ENCODE measurements at regions not wholly inside any gene's neighbourhood (a gene's known extent, or its start where the extent isn't known, plus 50 kb on each side); places are given as distances from the start of the nearest gene placed in this dataset.

GRCh38 chr17:72338304-72338703 is 217.5 kb downstream of the SOX9 start:
- no peak for DNase-seq (ENCODE audit: low spot score in 2 of 2)
- FAIRE-seq, result no peak

- DNase-seq (ENCODE audit: low spot score in 2 of 2) (no peak), FAIRE-seq (no peak)
Measured at GRCh38 chr17:72338847-72339790, 218.3 kb downstream of the SOX9 start.

DNA sequence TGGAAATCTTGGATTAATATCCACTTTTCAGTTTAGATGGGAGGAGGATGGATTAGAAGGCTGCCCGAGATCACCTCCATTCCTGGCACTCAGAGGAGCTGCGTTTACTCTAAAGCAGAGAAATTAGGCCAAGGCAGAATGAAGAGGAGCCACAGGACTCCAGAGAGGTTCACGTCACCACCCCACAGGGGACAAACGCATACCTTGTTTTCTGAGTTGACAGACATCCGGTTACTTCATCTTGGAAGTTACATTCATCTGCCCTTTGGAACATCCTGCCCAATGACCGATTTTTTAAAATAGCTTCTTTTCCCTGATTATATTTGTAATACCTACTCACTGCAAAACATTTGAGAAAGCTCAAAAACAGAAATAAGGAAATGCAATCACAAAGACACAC is 220.0 kb downstream of the SOX9 start:
- no peak for DNase-seq (ENCODE audit: low spot score in 2 of 2)
- no peak for FAIRE-seq

- DNase-seq (ENCODE audit: low spot score in 2 of 2) (no peak), FAIRE-seq (no peak)
Measured at GRCh38 chr17:72342061-72342460, 221.2 kb downstream of the SOX9 start.

DNA sequence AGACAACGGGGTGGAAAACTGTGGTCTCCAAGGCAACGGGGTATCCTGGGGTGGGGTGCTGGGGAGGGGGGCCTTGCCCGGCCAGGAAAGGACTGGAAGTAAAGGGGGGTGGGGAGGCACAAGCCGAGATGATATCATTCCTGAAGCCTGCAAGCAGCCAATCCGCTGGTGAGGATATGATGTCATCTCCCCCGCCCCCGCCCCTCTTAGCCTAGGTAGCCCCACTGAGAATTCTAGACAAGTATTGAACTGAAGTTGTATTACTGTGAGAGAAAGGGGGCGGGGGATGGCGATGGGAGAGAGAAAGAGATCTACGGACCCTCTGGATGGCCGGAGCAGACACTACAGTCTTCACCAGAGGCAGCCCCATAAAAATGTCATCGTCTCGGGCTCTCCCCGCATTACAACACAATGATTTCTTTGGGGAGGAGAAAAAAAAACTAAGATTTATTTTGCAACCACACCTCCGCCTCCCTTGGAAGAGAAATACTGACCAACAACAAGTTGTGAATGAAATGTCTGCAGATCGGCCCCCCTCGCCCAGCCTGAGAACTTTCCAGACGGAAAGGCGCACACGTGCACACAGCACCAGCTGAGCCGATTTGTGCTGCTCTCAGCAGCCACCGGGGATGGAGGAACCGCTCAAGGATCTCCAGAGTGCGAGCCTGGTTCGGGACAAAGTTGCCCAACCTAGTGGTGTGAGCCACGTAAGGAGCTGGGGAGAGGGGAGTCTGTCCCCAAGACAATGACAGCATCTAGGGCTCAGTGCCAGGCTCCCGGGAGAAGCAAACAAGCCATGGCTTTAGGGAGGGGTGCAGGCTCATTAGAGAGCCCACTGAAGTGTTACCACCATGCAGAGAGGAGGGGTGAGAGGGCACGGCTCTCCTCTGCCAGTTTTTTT is 222.1 kb downstream of the SOX9 start:
- DNase-seq (ENCODE audit: low spot score in 2 of 2), result peak in 1 of 2 donors; percentile 38
- no peak for FAIRE-seq

- FAIRE-seq (no peak), DNase-seq (ENCODE audit: low spot score in 2 of 2) (no peak)
Measured at GRCh38 chr17:72343911-72344310, 223.1 kb downstream of the SOX9 start.

DNA sequence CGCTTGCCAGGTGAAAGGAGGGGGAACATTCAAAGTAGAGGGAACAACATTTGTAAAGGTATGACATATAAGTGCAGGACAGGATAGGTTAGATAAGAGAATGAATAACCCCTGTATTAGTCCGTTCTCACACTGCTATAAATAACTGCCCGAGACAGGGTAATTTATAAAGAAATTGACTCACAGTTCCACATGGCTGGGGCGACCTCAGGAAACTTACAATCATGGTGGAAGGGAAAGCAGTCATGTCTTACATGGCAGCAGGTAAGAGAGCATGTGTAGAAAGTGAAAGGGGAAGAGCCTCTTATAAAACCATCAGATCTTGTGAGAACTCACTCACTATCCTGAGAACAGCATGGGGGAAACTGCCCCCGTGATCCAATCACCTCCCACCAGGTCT is 223.8 kb downstream of the SOX9 start:
- DNase-seq (ENCODE audit: low spot score in 2 of 2) (no peak), FAIRE-seq (no peak)

DNA sequence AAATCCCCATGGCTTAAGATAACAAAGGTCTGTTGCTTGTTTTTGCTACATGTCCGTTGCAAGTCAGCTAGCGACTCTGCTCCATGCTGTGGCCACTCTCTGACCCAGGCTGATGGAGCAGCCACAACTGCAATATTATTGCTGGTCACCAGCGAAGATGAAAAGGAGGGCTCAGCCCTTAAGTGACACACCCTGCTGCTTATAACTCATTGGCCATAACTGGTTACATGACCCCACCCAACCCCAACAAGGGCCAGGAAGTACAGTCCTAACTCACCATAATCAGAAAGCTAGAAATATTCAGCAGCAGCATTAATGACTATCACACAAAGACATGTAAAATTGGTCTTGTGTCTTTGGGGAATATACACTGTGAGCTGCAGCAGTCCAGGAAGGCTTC is 224.3 kb downstream of the SOX9 start:
- FAIRE-seq, result no peak
- no peak for DNase-seq (ENCODE audit: low spot score in 2 of 2)

GRCh38 chr17:72345536-72345935 is 224.7 kb downstream of the SOX9 start:
- FAIRE-seq (no peak), DNase-seq (ENCODE audit: low spot score in 2 of 2) (no peak)

- DNase-seq (ENCODE audit: low spot score in 2 of 2), result no peak
- FAIRE-seq, result no peak
Measured at GRCh38 chr17:72346306-72346705, 225.5 kb downstream of the SOX9 start.

DNA sequence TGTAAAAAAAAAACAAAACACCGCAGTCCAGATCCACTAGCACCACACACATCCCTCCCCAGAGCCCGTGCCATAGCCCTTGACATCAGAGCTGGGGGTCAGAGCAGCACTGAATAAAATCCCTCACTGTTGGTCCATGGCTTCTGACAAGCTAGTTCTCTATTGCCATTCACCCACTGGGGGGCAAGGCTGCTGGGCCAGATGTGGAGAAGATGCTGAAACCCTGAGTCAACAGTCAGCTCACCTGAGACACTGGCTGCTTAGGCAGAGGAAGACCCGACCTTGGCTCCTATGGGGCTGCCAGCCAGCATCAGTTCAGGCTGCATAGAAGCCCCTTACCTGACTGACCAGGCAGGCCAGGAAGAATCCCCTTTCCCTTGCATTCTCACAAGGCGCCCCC is 228.2 kb downstream of the SOX9 start:
- DNase-seq (ENCODE audit: low spot score in 2 of 2) (no peak), FAIRE-seq (no peak)

- FAIRE-seq (no peak), DNase-seq (ENCODE audit: low spot score in 2 of 2) (no peak)
Measured at GRCh38 chr17:72349491-72349995, 228.7 kb downstream of the SOX9 start.

DNA sequence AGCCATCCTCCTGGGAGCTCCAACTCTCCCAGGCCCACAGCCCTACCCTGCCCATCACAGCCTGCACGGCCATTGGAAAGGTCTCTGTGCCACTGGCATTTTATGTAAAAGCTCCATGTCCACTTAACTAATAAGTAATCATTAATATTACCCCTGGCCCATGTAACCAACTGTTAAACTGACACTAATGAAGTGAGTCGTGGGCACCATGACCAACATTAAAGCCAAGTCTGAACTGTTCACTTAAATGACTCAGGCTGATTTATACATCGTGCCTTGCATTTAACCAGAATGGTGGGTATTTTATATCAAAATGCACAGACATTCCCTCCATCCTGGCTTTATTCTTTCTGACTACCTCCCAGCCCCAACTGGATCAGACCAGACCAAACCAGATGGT is 229.3 kb downstream of the SOX9 start:
- DNase-seq (ENCODE audit: low spot score in 2 of 2), result no peak
- FAIRE-seq, result no peak

GRCh38 chr17:72351365-72351764 is 230.5 kb downstream of the SOX9 start:
- FAIRE-seq (no peak), DNase-seq (ENCODE audit: low spot score in 2 of 2) (no peak)

DNA sequence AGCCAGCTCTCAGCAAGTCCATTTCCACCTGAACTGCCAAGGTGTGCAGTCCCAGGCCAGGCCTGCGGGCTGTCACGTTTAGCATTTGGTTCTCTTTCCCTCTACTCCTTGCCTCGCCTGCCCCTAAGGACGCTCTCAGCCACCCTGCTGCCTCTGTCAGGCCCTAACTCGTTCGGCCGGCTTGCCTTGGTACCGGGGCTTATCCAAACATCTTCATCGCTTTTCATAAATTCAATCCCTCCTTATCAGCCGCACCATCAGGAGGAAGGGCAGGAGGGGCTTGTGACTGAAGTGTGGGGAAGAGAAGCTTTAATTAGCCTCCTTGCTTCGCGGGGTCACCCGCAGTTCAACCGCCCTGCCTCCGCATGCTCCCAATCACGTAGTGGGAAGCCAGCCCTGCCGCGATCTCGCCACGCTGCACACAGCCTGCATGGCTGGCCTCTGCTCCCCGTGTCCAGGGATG is 231.1 kb downstream of the SOX9 start:
- FAIRE-seq (no peak), DNase-seq (ENCODE audit: low spot score in 2 of 2) (no peak)

DNA sequence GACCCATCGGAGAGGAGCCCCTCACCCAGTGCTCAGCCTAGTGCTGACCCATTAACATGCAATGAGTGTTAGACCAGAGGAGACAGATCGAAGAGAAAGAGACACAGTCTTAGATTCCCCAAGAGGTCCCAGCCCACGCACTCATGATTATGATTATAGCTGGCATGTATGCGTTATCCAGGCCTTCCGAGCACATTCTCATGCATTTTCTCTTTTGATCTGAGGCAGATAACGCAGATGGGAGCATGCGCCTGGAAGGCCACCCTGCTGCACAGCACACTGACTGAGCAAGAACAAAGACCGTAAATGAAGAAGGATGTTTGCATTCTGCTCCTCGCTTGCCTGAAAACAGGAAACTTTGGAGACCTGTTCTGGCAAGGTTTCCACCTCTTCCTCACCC is 232.7 kb downstream of the SOX9 start:
- no peak for DNase-seq (ENCODE audit: low spot score in 2 of 2)
- FAIRE-seq, result no peak

- FAIRE-seq (no peak), DNase-seq (ENCODE audit: low spot score in 2 of 2) (no peak)
Measured at GRCh38 chr17:72354071-72354470, 233.3 kb downstream of the SOX9 start.

GRCh38 chr17:72357764-72358365 is 237.0 kb downstream of the SOX9 start:
- FAIRE-seq (no peak), DNase-seq (ENCODE audit: low spot score in 2 of 2) (no peak)

GRCh38 chr17:72358465-72358864 is 237.6 kb downstream of the SOX9 start:
- FAIRE-seq, result no peak

GRCh38 chr17:72359274-72359673 is 238.5 kb downstream of the SOX9 start:
- FAIRE-seq, result no peak
- DNase-seq (ENCODE audit: low spot score in 2 of 2), result no peak

More at GRCh38 chr17:72358465-72358864, 237.6 kb downstream of the SOX9 start:
- DNase-seq (ENCODE audit: low spot score in 2 of 2), result no peak

DNA sequence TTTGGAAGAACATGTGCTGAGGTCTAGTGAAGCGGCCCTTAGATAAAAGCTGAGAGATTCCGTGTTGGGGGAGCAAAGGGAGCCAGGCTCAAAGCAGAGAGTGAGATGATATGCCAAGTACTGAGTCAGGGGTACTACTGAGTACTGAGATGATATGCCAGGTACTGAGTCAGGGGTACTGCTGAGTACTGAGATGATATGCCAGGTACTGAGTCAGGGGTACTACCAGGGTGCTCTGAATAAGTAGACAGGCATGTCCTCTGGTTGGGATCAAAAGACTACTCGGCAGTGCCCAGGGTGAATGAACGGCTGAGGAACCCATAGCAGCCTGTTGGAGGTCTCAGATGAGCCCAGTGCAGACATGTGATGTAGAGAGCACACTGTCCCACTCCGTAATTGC is 239.0 kb downstream of the SOX9 start:
- no peak for FAIRE-seq
- DNase-seq (ENCODE audit: low spot score in 2 of 2), result no peak

Measured in frontal cortex (tissue), 3 donors.